Activated CD8-positive, alpha-beta memory T cell treated with anti-CD3 and anti-CD28 coated beads for 36 hours (primary cell): ENCODE measurements at regions not wholly inside any gene's neighbourhood (a gene's known extent, or its start where the extent isn't known, plus 50 kb on each side); places are given as distances from the start of the nearest gene placed in this dataset.

ENCODE experiments used
- CTCF ChIA-PET: fragments of 350-600 bp; sonication (Branson Sonifier 250); formaldehyde crosslinking; loops from one replicate; lab custom pipeline; 2021; ENCODE audit warnings: antibody characterized with exemption; lab: Charles Lee
- POLR2A ChIA-PET: fragments of 350-600 bp; sonication (Branson Sonifier 250); formaldehyde crosslinking; loops from one replicate; lab custom pipeline; 2021; ENCODE audit warnings: antibody characterized with exemption; lab: Charles Lee

DNA sequence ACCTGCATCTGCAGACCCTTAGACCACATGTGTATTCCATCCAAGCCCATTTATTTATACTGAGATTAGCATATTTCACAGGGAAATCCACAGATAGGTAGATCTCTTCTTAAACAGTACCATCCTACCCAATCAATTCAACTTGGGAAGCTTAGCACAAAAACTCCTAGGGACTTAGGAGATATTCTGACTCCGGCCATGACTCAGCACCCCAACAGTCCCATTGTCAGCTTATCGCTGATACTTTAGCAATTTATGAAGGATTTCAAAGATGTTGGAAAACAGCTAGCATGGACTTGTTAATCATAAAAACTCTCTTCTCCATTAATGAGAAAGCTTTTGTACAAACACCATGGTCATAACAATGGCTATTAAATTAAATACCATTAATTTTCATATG is 236.2 kb upstream of the PREP start:
- POLR2A ChIA-PET, result no interaction called here
- CTCF ChIA-PET, result no interaction called here

GRCh38 chr6:105633814-105634213 is 230.9 kb upstream of the PREP start:
- POLR2A ChIA-PET, result no interaction called here
- CTCF ChIA-PET, result interaction anchor here (0.9 kb wide), 1 partner anchor 136 kb away, joined by 3 read pairs; no protein-coding TSS in a partner anchor

DNA sequence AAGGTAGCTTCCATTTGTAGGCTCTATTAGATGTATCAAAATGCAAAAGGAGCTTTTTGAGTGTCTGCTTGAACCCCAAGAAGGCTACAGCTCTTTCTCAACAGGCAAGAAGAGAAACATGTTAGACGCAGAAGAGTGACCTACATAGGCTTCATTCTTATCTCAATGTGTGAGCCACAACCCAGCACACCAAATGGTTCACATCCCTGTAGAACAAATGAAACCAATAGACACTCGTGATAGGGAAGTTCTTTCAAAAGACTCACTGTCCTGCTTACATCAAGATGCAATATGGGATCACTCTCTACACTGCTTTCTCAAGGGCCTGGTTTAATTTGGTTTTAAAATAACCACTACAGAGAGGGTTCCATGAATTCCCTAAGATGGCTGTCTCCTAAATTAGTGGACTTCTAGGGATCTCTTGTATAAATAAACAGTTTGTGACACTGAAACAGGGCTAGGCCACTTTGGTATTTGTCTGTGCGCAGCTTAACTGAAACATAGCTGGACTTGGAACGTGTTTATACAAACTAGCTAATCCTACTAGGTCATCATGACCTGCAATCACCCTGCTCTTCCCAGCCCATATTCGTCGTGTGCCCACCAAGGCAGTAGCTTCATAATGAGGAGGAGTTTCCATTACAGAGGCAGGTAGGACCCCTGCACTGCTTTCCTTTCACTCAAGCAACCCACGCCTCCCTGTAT is 225.4 kb upstream of the PREP start:
- CTCF ChIA-PET, result no interaction called here
- POLR2A ChIA-PET, result interaction anchor here (0.6 kb wide), 1 partner anchor 406 kb away, joined by 4 read pairs; no protein-coding TSS in a partner anchor

- POLR2A ChIA-PET, result no interaction called here
- CTCF ChIA-PET, result no interaction called here
Measured at GRCh38 chr6:105626295-105627158, 223.6 kb upstream of the PREP start.

- ChIA-PET CTCF (no interaction called here), POLR2A (no interaction called here)
Measured at GRCh38 chr6:105624021-105624420, 221.1 kb upstream of the PREP start.

DNA sequence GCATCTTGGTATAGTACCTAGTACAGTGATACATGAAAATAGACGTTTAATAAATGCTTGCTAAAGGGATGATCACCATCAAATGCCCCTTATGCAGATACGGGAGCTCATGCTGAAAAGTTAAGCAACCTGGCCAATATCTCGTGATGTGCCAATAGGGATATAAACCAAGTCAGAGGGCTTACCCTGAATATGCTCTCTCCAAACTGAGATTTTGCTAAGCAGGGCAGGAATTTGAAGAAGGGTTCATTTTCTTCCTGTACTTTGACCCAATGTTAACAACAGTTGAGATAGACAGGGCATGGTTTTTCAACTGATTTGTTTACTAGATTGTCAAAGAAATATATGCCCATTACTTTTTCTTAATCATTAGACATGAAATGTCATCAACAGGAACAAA is 219.3 kb upstream of the PREP start:
- CTCF ChIA-PET, result interaction anchor here (1.3 kb wide), 1 partner anchor 33 kb away, joined by 3 read pairs; no protein-coding TSS in a partner anchor

GRCh38 chr6:105621564-105622175 is 218.8 kb upstream of the PREP start:
- POLR2A ChIA-PET, result interaction anchor here (1.3 kb wide), 1 partner anchor 20 kb away, joined by 4 read pairs; no protein-coding TSS in a partner anchor
- CTCF ChIA-PET, result interaction anchor here (1.3 to 1.5 kb wide), 3 partner anchors 24 to 61 kb away, joined by 3 to 4 read pairs (median 3); no protein-coding TSS in a partner anchor

More for the DNA sequence above, 219.3 kb upstream of the PREP start:
- POLR2A ChIA-PET, result no interaction called here

GRCh38 chr6:105620878-105621277 is 218.0 kb upstream of the PREP start:
- ChIA-PET POLR2A (interaction anchor here (1.1 to 1.3 kb wide), 2 partner anchors 19 to 361 kb away, joined by 4 read pairs; no protein-coding TSS in a partner anchor), CTCF (interaction anchor here (1.3 to 1.5 kb wide), 3 partner anchors 20 to 60 kb away, joined by 3 to 4 read pairs (median 3); no protein-coding TSS in a partner anchor)

DNA sequence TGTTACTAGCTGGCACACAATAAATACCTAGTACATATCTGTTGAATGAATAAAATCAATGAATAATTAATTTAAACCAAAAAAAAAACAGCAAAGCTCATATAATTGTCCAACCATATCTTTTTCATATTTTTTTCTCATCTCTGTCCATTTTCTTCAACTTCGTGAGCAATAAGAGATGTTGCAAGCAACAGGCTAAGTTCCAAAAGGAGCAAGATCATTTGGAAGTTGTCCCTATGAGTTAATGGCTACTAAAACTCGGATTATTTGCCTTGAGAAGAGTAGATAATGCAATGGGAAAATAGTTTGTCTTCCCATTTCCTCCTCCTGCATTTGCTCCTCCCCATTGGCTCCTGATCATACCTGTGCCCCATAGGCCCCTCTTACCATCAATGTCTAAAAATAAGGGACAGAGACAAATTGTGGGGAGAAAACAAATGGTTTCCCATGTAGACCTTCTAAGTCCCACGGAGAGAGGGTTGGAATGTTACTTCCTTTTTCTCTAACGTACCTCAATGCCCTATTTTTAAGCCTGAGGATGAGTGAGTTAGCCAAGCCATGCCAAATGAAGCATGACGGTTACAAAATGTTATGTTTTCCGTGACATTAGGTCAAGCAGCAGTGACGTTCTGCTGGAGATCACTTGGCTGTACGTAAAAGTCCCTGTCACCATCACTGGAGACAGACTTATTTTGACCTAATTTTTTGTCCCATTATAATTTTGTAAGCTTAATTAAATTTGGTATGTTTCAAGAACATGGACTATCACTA is 217.3 kb upstream of the PREP start:
- CTCF ChIA-PET, result interaction anchor here (1.3 to 1.5 kb wide), 3 partner anchors 21 to 60 kb away, joined by 3 to 4 read pairs (median 3); no protein-coding TSS in a partner anchor
- POLR2A ChIA-PET, result interaction anchor here (1.1 to 1.3 kb wide), 2 partner anchors 19 to 362 kb away, joined by 4 read pairs; no protein-coding TSS in a partner anchor

DNA sequence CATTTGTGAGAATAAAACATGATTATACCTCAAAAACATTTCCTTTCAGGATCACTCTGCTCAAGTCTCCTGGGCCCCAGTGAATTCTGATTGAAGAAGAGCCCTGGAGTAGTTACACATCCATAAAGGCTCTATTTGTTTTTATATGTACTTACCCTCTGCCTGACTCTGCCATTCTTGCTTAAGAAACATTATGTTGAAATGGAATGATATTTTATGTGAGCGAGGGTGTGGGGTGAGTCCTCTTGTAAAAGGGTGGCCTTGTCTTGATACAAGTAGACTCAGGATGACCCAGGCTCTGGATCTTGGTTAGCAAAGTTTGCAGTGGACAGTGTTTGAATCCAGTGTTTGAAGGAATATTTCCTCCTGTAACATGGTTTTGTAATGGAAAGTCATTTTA is 215.4 kb upstream of the PREP start:
- ChIA-PET POLR2A (no interaction called here), CTCF (no interaction called here)

DNA sequence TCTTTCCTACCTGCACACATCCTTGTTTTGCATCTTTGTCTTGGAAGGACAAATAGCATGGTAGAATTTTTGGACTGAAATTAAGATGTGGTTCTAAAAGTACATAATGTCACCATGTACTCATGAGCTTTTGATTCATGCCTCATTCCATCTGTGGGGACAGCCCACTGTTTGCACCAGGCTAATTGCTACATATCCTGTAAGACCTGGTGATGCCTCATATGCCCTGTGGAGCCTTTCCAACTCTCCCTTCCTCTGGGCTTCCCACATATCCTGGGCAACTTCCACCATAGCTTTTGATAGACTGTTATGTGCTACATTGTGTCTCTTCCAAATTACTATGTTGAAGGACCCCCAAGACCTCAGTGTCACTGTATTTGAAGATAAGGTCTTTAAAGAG is 213.6 kb upstream of the PREP start:
- ChIA-PET POLR2A (no interaction called here), CTCF (no interaction called here)

GRCh38 chr6:105611606-105612005 is 208.7 kb upstream of the PREP start:
- ChIA-PET POLR2A (no interaction called here), CTCF (no interaction called here)

DNA sequence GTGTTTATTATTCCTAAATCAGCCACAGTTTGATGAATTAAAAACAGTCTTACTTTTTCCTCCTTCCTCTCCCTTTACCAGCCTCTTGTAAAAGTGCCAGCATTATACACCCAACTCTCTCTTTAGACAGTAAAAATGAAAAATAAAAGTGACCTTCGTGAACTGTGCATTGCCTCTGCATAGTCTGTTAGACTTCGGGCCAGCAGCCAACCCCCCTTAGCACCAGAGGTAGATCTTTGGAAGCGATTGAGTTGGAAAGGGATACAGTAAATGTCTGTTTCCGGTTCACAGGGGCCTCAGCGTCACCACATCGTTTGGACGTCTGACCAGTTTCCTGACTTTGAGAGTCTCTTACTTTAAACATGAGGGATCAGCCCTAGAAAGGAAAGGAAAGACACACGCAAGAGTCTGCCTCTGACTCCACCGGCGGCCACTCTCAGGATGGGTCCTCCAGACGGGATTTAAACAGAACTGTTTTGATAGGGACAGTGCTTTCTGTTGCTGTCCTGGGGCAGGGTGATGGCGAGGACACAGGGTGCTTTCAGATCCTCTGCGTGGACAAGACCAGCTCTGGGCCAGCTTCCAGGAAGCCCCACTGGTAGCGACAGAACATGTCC is 206.6 kb upstream of the PREP start:
- ChIA-PET POLR2A (no interaction called here), CTCF (no interaction called here)

DNA sequence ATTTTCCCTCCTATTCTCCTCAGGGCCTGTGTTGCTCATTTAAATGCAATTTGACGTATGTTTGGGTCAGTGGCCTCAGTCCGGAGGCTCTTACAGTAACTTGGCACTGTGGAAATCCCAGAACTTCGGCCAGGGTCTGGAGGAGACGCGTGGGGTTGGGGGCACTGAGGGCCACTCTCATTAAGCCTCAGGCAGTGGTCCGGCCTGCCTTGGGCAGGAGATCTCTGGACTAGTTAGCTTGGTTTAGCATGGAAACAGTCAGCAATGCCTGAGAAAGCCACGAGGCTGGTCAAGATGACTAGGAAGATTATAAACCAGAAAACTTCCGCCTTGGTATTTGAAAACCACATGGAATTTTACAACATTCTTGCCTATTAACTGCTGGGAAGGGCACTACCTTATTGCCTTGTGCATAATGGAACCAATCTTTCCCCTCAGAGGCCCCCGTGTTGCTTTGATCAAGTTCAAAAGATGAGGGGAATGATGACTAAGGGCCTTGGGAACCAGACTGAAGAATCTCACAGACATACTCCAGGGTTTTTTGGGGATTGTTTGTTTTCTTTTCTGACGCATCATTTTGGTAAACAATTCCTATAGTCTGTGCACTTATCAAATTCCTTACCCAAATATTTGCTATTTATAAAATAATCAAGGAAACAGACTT is 206.0 kb upstream of the PREP start:
- POLR2A ChIA-PET, result no interaction called here
- CTCF ChIA-PET, result no interaction called here

- CTCF ChIA-PET, result no interaction called here
Measured at GRCh38 chr6:105607636-105608621, 205.0 kb upstream of the PREP start.

GRCh38 chr6:105606831-105607463 is 204.1 kb upstream of the PREP start:
- POLR2A ChIA-PET, result no interaction called here

More at GRCh38 chr6:105607636-105608621, 205.0 kb upstream of the PREP start:
- POLR2A ChIA-PET, result no interaction called here

GRCh38 chr6:105604587-105604884 is 201.7 kb upstream of the PREP start:
- ChIA-PET POLR2A (no interaction called here), CTCF (no interaction called here)

More at GRCh38 chr6:105606831-105607463, 204.1 kb upstream of the PREP start:
- CTCF ChIA-PET, result no interaction called here
